Neural progenitor cell (in vitro differentiated cells): ENCODE measurements at regions not wholly inside any gene's neighbourhood (a gene's known extent, or its start where the extent isn't known, plus 50 kb on each side); places are given as distances from the start of the nearest gene placed in this dataset.

Source experiments
- CTCF ChIP-seq: fragments of 200-600 bp; sonication (generic); IDR thresholded peaks from 2 replicates; pipeline ENCODE4 v1.5.1; 2017; ENCODE audit warnings: antibody characterized with exemption, mild to moderate bottlenecking
- EZH2 ChIP-seq: fragments of 200-600 bp; sonication (generic); IDR thresholded peaks from 2 replicates; pipeline ENCODE4 v1.6.1; 2017; ENCODE audit warnings: antibody characterized with exemption, mild to moderate bottlenecking, moderate library complexity
- EZH2phosphoT487 ChIP-seq: fragments of 200-600 bp; sonication (generic); IDR thresholded peaks from 2 replicates; pipeline ENCODE4 v1.6.1; 2017; ENCODE audit warnings: antibody characterized with exemption

GRCh38 chr13:64069892-64070291 is 2654.2 kb upstream of the PCDH20 start:
- TF ChIP-seq EZH2phosphoT487 (no peak), CTCF (no peak), EZH2 (no peak)
